Naive B cell (primary cell): ENCODE measurements at regions not wholly inside any gene's neighbourhood (a gene's known extent, or its start where the extent isn't known, plus 50 kb on each side); places are given as distances from the start of the nearest gene placed in this dataset.

Experiments used
- ATAC-seq, 2 donors: fragments of 150-1000 bp; cut with Tn5 transposase; 2 replicates each; pipeline ENCODE4 v1.10.0; 2021; ENCODE audit warnings: low read depth in 2 of 2, mild to moderate bottlenecking in 2 of 2, moderate library complexity in 2 of 2
- DNase-seq: peaks from one replicate; pipeline ENCODE4 v3.0.0; 2022
- H3K27ac Mint-ChIP-seq, 6 donors: one replicate each; pipeline ENCODE4 v1.8.0; 2020 to 2022; ENCODE audit warnings: mild to moderate bottlenecking in 6 of 6, mixed read lengths in 6 of 6, moderate library complexity in 5 of 6, inconsistent platforms in 2 of 6
- H3K27me3 Mint-ChIP-seq, 3 donors: one replicate each; pipeline ENCODE4 v1.8.0; 2021 to 2022; ENCODE audit warnings: mixed read lengths in 3 of 3, mild to moderate bottlenecking in 1 of 3
- H3K36me3 Mint-ChIP-seq, 2 donors: one replicate each; pipeline ENCODE4 v1.8.0; 2020 to 2022; ENCODE audit warnings: mixed read lengths in 2 of 2, inconsistent platforms in 1 of 2, mild to moderate bottlenecking in 1 of 2
- H3K4me1 Mint-ChIP-seq, 3 donors: one replicate each; pipeline ENCODE4 v1.8.0; 2020 to 2022; ENCODE audit warnings: mixed read lengths in 3 of 3, inconsistent platforms in 1 of 3, mild to moderate bottlenecking in 1 of 3, moderate library complexity in 1 of 3
- H3K4me3 Mint-ChIP-seq, 8 donors: one replicate each; pipeline ENCODE4 v1.8.0; 2020 to 2022; ENCODE audit warnings: mild to moderate bottlenecking in 8 of 8, mixed read lengths in 8 of 8, moderate library complexity in 8 of 8, inconsistent platforms in 2 of 8
- H3K9me3 Mint-ChIP-seq, 7 donors: one replicate each; pipeline ENCODE4 v1.8.0; 2020 to 2022; ENCODE audit warnings: mixed read lengths in 7 of 7, mild to moderate bottlenecking in 5 of 7, inconsistent platforms in 2 of 7, moderate library complexity in 1 of 7

DNA sequence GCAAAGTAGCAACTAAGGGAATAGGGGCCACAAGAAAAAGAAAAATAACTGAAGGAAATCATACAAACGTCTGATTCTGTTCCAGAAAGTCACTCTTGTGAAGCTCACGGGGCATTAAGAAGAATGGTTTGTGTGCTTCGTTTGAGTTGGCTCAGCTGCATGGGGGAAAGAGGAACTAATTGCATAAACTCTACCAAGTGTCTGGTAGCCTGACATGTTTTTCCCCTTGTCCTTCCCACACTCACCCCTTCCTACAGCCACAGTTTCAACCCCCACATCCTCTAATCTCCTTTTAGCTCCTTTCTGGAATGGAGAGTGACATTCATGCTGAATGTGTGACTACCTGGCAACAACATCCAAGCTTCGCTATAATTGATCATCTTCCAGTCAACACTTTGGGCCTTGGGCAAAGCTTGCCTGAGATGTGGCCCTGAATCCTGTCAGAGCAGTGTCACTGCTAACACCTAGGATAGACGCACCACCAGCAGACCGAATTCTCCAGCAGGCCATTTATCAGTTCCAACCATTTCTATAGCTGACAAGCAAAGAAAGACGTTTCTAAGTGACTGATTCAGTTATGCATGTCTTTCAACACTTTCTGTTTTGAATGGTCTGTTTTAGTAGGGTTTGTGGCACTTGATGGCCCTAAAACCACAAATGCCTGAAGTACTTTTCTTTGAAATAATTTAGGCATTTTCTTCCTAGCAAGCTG, 439.6 kb downstream of the TTLL7 start:
- Mint-ChIP-seq H3K27me3 (no peaks in the 10 kb centered on the region), H3K4me1 (peaks cover 0 to 19% (median 12%) of the 10 kb centered on the region in 3 donors), H3K9me3 (peaks cover 0 to 4% (median 0%) of the 10 kb centered on the region in 7 donors), H3K36me3 (no peaks in the 10 kb centered on the region), H3K27ac (peak overlapping the region in 2 of 6 donors; percentile 30 to 68), H3K4me3 (peak overlapping the region in 2 of 8 donors; percentile 64 to 65)
- DNase-seq (no peak), ATAC-seq (peak in 1 of 2 donors; percentile 23)

DNA sequence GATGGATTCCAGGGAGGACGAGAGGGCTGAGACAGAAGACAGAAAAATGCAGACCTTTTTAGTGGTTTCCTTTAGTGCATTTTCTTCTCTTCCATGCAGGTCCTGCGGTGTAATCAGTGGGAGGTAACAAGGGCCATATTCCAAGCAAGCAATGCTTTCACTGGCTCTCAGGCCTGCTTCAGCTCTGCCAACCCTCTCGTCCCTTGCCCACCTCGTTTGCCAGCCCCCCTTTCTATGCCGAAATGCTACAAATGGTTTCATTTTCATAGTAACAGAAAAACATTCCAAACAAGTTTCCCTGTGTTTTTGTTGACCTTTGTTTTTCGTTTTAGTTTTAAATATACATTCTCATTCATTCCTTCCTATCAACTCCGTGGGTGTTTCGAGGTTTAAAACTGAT, 443.1 kb downstream of the TTLL7 start:
- no peak overlapping the region for H3K4me3 Mint-ChIP-seq
- H3K9me3 Mint-ChIP-seq: peaks cover 0 to 6% (median 0%) of the 10 kb centered on the region in 7 donors
- DNase-seq: no peak
- peaks cover 0 to 19% (median 12%) of the 10 kb centered on the region in 3 donors for H3K4me1 Mint-ChIP-seq
- H3K27ac Mint-ChIP-seq: peak overlapping the region in 1 of 6 donors; percentile 40
- H3K27me3 Mint-ChIP-seq: no peaks in the 10 kb centered on the region
- no peaks in the 10 kb centered on the region for H3K36me3 Mint-ChIP-seq
- no peak for ATAC-seq

GRCh38 chr1:83554174-83554573, 444.8 kb downstream of the TTLL7 start:
- no peak overlapping the region for H3K4me3 Mint-ChIP-seq
- H3K9me3 Mint-ChIP-seq: peaks cover 0 to 5% (median 0%) of the 10 kb centered on the region in 7 donors
- no peaks in the 10 kb centered on the region for H3K27me3 Mint-ChIP-seq
- H3K27ac Mint-ChIP-seq: peak overlapping the region in 1 of 6 donors; percentile 44
- H3K36me3 Mint-ChIP-seq: no peaks in the 10 kb centered on the region
- peaks cover 0 to 7% (median 5%) of the 10 kb centered on the region in 3 donors for H3K4me1 Mint-ChIP-seq
- DNase-seq (no peak), ATAC-seq (no peak)

DNA sequence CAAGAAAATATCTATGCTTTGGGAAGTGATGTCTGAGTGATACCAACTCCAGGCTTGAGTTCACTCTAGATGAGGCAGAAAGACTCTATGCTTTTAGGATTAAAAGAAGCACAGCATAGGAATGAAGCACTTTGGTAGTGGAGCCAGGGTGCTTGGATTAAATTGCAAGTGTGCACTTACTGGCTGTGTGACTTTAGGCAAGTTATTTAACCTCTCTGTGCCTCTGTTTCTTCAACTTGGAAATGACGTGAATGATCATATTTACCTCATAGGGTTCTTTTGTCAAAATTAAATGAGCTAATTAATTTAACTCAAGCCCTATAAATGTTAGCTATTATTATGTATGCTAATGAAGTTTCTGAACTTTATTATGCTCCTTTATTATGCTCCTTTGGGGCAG, 446.1 kb downstream of the TTLL7 start:
- no peak overlapping the region for H3K4me3 Mint-ChIP-seq
- DNase-seq: no peak
- no peaks in the 10 kb centered on the region for H3K27me3 Mint-ChIP-seq
- H3K27ac Mint-ChIP-seq: no peak overlapping the region
- no peak for ATAC-seq
- peaks cover 0 to 5% (median 0%) of the 10 kb centered on the region in 7 donors for H3K9me3 Mint-ChIP-seq
- H3K36me3 Mint-ChIP-seq: no peaks in the 10 kb centered on the region
- no peaks in the 10 kb centered on the region for H3K4me1 Mint-ChIP-seq

GRCh38 chr1:83548311-83548710, 450.6 kb downstream of the TTLL7 start:
- Mint-ChIP-seq H3K36me3 (no peaks in the 10 kb centered on the region), H3K27me3 (no peaks in the 10 kb centered on the region), H3K4me3 (no peak overlapping the region), H3K27ac (peak overlapping the region in 1 of 6 donors; percentile 76), H3K9me3 (peaks cover 0 to 5% (median 0%) of the 10 kb centered on the region in 7 donors), H3K4me1 (no peaks in the 10 kb centered on the region)
- DNase-seq: no peak
- no peak for ATAC-seq

DNA sequence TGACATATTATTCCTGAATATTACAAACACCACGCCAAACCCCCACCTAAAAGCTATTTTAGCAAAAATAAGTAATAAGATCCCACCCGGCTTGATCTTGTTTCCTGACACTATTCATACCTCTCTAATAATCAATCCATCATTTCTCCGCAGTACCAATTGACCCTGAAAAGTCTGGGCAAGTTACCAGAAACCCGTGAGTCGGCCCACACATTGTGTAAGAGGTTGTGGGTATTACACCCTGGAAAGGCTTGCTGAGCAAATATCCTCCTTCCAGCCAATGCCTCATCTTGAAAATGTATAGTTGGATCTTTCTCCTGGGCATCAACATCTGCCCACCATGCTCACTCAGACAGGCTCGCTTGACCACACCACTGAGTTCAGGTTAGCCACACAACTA, 451.0 kb downstream of the TTLL7 start:
- Mint-ChIP-seq H3K4me3 (no peak overlapping the region), H3K4me1 (no peaks in the 10 kb centered on the region), H3K27me3 (no peaks in the 10 kb centered on the region), H3K9me3 (peaks cover 0 to 5% (median 0%) of the 10 kb centered on the region in 7 donors), H3K27ac (peak overlapping the region in 1 of 6 donors; percentile 76), H3K36me3 (no peaks in the 10 kb centered on the region)
- ATAC-seq (no peak), DNase-seq (no peak)

- Mint-ChIP-seq H3K9me3 (peaks cover 0 to 5% (median 0%) of the 10 kb centered on the region in 7 donors), H3K27me3 (no peaks in the 10 kb centered on the region), H3K27ac (no peak overlapping the region), H3K4me1 (no peaks in the 10 kb centered on the region), H3K4me3 (no peak overlapping the region), H3K36me3 (no peaks in the 10 kb centered on the region)
- no peak for DNase-seq
- no peak for ATAC-seq
Measured at GRCh38 chr1:83546874-83547273, 452.1 kb downstream of the TTLL7 start.

GRCh38 chr1:83545066-83545862, 453.7 kb downstream of the TTLL7 start:
- no peak for ATAC-seq

DNA sequence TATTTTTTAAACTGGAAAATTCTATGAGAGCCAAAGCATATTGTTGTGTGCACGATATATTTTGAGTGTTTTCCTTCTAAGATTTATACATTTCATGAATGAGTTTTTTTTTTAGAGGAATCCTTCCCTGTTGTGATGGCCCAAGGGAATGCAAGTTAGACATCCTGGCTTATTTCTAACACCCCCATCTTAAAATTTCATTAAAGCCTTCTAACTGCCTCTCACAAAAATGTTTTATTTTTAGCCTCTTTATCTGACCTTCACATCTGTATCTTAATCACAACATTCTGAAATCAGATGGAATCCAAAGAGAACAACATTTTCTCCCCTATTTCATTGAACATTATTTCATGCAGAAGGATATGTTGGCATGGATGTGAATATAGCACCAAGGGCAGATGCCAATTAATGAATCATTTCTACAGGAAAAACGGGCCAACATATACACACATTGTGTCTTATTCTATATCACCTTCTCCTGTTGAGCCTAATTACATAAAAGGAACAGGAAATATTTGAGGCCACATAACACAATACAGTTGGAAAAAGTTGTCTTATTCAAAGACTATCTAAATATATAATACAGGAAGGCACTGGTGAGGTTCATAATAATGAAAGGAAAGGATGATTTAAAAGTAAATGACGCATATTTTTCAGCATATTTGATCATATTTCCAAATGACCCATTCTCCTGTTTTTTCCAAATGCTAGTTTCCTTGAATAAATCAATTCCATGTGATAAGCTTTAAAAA, 455.5 kb downstream of the TTLL7 start:
- Mint-ChIP-seq H3K27me3 (no peaks in the 10 kb centered on the region), H3K36me3 (no peaks in the 10 kb centered on the region), H3K4me1 (no peaks in the 10 kb centered on the region), H3K9me3 (peaks cover 0 to 4% (median 0%) of the 10 kb centered on the region in 7 donors), H3K27ac (no peak overlapping the region), H3K4me3 (no peak overlapping the region)
- no peak for ATAC-seq
- no peak for DNase-seq

More at GRCh38 chr1:83545066-83545862, 453.7 kb downstream of the TTLL7 start:
- Mint-ChIP-seq H3K4me3 (no peak overlapping the region), H3K4me1 (no peaks in the 10 kb centered on the region), H3K36me3 (no peaks in the 10 kb centered on the region), H3K9me3 (peaks cover 0 to 4% (median 0%) of the 10 kb centered on the region in 7 donors), H3K27me3 (no peaks in the 10 kb centered on the region), H3K27ac (no peak overlapping the region)
- DNase-seq: no peak

DNA sequence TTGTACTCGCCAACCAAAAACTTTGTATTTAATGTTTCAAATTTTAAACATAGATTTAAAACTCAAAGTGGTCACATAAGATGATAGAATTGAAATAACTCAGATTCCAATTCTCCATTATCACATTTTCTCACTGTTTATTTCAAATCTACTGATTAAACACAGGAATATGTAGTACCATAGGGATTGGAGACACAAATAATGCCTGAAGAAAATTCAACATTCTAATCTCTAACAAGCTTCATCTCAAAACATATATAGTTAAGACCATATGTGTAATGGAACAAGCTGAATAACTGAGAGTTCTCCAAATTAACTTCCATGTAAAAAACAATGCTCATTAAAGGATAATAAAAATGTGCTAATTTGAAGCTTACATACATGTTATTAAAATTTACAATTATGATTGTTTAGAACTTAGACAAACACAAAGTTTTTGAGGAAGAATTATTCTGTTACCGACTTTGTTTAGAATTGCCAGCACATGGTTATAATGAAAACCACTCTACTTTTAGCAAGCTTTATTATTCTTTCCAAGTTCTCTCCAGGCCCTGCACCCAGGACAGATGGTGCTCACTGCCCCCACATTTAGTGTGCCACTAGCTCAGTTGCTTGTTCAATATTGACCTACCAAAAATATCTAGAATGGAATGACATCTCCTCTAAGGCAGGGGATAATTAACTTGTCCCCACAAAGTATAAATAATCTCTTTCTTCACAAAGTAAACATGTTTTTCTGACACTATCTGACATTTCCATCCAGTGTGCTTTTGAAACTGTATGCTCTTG, 467.2 kb downstream of the TTLL7 start:
- DNase-seq (no peak), ATAC-seq (no peak)
- Mint-ChIP-seq H3K36me3 (peaks cover 6 to 8% of the 10 kb centered on the region in 2 donors), H3K4me1 (no peaks in the 10 kb centered on the region), H3K4me3 (no peak overlapping the region), H3K9me3 (peaks cover 2 to 15% (median 6%) of the 10 kb centered on the region in 7 donors), H3K27me3 (no peaks in the 10 kb centered on the region), H3K27ac (no peak overlapping the region)

DNA sequence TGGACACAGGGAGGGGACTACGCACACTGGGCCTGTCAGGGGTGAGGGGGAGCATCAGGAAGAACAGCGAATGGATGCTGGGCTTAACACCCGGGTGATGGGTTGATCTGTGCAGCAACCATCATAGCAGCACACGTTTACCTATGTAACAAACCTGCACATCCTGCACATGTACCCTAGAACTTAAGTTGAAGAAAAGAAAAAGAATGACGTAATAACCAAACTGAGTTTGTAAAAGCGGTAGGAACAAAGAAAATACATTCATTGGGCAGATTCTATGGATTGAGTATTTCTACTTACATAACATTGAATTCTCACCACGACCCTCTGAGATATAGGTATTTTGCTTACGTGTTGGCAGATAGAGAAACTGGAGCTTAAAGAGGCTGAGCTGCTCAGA, 468.4 kb downstream of the TTLL7 start:
- Mint-ChIP-seq H3K4me1 (no peaks in the 10 kb centered on the region), H3K9me3 (peaks cover 0 to 15% (median 2%) of the 10 kb centered on the region in 7 donors), H3K27ac (no peak overlapping the region), H3K27me3 (no peaks in the 10 kb centered on the region), H3K36me3 (peaks cover 6 to 8% of the 10 kb centered on the region in 2 donors), H3K4me3 (no peak overlapping the region)
- DNase-seq (no peak), ATAC-seq (no peak)

- Mint-ChIP-seq H3K27me3 (no peaks in the 10 kb centered on the region), H3K4me1 (no peaks in the 10 kb centered on the region), H3K36me3 (no peaks in the 10 kb centered on the region), H3K4me3 (no peak overlapping the region), H3K9me3 (peaks cover 0 to 6% (median 0%) of the 10 kb centered on the region in 7 donors), H3K27ac (no peak overlapping the region)
- DNase-seq: no peak
- no peak for ATAC-seq
Measured at GRCh38 chr1:83527987-83528386, 470.9 kb downstream of the TTLL7 start.

DNA sequence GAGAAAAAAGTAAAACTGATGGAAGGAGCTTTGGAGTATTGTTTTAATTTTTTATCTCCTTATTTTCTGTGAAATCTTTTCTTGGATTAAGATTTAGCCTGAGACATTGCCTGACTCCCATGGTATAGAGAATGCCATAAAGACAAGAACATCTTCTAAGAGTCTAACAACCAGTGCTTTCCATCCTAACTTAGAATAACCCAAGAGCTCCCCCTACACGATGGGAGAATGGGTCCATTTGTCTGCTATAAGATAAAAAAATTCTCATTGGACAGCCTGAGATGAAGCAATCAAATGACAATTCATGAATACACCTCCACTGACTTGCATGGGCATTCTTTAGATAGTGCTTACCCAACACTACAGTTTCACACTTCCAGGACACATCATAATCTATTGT, 478.1 kb downstream of the TTLL7 start:
- no peak for DNase-seq
- H3K36me3 Mint-ChIP-seq: no peaks in the 10 kb centered on the region
- no peak overlapping the region for H3K4me3 Mint-ChIP-seq
- H3K27me3 Mint-ChIP-seq: no peaks in the 10 kb centered on the region
- H3K27ac Mint-ChIP-seq: no peak overlapping the region
- H3K9me3 Mint-ChIP-seq: no peaks in the 10 kb centered on the region
- no peak for ATAC-seq
- no peaks in the 10 kb centered on the region for H3K4me1 Mint-ChIP-seq
